Fibroblast of villous mesenchyme (primary cell): ENCODE measurements at regions not wholly inside any gene's neighbourhood (a gene's known extent, or its start where the extent isn't known, plus 50 kb on each side); places are given as distances from the start of the nearest gene placed in this dataset.
"Not testable (repeated sequence)": the region's sequence is repeated elsewhere in the genome, so short reads cannot be mapped to it uniquely, and the experiment has no call there.

ENCODE experiments used
- DNase-seq: peaks from one replicate; pipeline ENCODE4 v3.0.0-alpha.2; 2010; ENCODE audit warnings: low read depth
- H3K4me3 ChIP-seq: 2 replicates; pipeline ENCODE4 v1.5.1; 2011; ENCODE audit warnings: low read depth, mild to moderate bottlenecking, low read length
- TF ChIP-seq, protein P1 (sequence below): IDR thresholded peaks from 2 replicates; pipeline ENCODE4 v1.5.1; 2012; ENCODE audit warnings: low read depth, mild to moderate bottlenecking, low read length; ENCODE audit not compliant: insufficient read depth

DNA sequence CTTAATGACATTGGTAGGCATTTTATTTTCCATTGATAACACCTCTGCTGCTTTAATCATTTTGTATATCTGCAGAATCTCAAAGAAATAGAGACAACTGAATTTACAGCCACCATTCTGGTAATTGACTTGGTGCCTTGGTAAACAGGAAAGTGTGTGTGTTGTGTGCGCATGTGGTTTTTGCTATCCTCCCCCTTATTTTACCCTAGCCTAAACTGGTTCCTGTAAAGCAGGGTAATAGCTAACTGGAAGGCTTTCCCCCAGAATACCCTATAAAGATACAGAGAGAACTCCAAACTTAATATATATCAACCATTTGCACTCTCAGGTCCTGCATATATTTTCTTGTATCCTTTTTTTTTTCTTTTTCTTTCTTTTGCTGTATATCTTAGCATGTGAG, 149.5 kb upstream of the ADGRL4 start:
- TF ChIP-seq, protein P1, sequence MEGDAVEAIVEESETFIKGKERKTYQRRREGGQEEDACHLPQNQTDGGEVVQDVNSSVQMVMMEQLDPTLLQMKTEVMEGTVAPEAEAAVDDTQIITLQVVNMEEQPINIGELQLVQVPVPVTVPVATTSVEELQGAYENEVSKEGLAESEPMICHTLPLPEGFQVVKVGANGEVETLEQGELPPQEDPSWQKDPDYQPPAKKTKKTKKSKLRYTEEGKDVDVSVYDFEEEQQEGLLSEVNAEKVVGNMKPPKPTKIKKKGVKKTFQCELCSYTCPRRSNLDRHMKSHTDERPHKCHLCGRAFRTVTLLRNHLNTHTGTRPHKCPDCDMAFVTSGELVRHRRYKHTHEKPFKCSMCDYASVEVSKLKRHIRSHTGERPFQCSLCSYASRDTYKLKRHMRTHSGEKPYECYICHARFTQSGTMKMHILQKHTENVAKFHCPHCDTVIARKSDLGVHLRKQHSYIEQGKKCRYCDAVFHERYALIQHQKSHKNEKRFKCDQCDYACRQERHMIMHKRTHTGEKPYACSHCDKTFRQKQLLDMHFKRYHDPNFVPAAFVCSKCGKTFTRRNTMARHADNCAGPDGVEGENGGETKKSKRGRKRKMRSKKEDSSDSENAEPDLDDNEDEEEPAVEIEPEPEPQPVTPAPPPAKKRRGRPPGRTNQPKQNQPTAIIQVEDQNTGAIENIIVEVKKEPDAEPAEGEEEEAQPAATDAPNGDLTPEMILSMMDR, result no peak
- no peak overlapping the region for H3K4me3 ChIP-seq
- no peak for DNase-seq

DNA sequence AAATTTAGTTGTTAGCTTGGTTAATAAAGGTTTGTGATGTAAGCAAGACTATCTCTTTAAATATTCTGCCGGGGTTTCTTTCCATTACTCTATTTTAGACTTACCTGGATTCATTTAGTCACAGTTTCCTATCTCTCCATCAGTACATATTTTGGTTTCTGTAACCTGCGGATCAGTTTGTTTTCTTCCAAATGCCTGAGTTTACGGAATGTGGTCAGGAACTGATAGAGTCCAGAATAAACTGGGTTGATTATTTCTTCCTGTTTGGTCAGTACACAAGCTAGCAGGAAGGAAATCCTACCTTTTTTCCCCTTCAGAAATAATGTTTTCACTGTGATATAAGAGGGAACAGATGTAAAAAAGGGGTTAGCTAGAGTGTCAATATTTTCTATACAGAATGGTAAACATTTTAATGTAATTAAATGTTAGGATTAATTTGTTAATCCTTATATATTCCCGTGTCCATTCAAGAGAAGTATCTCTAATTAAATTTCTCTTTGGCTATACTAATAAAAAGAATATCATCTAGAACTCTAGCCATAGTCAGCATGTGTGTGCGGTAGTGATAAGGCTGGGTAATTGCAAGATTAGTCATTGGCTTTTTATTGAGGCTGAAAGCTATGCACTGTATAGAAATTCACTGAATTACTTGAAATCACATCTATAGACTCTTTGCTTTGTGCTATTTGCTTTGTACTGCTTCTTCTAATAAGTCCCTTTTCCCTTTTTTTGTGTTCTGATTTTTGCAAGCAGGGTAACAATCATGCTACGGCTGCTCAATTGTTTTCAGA, 144.7 kb upstream of the ADGRL4 start:
- H3K4me3 ChIP-seq, result no peak overlapping the region
- TF ChIP-seq, protein P1, result no peak
- DNase-seq, result no peak

DNA sequence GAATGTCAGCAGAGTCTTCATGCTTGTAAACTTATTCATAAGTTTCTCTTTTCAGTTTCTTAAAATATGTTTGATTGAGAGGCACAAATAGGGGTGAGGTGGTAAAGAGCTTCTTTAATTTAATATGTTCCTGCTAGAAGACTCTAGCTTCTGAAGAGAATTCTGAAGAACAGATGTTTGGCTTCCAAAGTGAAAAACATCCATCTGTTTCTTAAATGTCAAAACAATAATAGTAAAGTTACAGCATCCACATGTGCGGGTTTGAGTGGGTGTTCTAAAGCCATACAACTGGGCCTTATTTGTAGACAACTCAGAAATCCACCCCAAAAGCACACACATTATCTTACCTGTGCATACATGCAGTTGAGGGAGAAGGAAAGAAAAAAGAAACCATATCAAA, 144.0 kb upstream of the ADGRL4 start:
- H3K4me3 ChIP-seq, result no peak overlapping the region
- peak; percentile 42 for DNase-seq
- TF ChIP-seq, protein P1, result no peak

DNA sequence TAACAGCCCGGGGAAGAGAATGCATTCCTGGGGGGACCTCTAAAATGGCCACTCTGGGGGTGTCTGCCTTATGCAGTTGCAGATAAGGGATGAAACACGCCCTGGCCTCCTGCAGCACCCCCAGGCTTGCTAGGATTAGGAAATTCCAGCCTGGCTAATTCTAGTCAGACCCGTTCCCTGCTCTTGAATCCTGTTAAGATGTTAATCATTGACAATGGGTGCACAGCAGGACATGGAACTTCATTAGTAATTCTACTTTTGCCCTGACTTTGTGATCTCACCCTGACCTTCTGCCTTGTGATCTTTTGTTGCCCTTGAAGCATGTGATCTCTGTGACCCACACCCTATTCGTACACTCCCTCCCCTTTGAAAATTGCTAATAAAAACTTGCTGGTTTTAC, 131.7 kb upstream of the ADGRL4 start:
- DNase-seq, H3K4me3 ChIP-seq: not testable (repeated sequence)

DNA sequence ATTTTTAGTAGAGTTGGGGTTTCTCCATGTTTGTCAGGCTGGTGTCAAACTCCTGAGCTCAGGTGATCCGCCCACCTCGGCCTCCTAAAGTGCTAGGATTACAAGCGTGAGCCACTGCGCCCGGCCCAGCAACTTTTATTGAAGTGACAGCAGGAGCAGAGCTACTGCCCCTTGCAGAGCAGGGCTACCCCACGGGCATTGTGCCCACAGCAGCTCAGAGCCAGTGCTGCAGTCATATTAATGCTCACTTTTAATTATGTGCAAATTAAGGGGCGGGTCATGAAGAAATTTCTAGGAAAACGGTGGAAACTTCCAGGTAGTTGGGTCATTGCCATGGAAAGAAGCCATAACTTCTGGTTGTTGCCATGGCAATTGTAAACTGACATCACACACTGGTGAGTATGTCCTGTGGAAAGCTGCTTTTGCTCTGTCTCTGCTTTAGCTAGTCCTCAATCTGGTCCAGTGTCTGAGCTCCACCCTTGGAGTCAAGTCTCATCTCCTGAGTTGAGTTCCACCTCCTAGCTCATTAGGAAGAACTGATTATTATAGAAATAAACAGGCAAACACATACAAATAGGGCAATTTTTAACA, 127.3 kb upstream of the ADGRL4 start:
- TF ChIP-seq, protein P1, result no peak
- no peak overlapping the region for H3K4me3 ChIP-seq
- DNase-seq, result no peak

DNA sequence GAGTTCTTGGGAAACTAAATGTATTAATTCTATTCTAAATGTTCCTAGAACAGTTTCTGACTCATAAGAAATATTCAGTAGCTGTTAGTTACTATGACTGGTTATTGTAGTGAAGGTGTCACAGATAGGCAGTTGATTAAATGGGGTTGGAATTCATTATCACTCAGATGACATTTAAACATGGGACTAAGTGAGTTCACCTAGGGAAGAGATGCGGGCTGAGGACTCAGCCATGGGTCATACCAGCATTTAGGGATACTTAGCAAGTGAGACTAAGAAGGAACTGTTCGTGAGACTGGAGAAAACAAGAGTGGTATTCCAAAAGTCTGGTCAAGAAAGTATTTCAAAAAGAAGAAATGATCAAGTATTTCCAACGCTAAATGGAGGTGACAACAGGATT, 125.1 kb upstream of the ADGRL4 start:
- no peak overlapping the region for H3K4me3 ChIP-seq
- DNase-seq, result no peak
- TF ChIP-seq, protein P1, result no peak

DNA sequence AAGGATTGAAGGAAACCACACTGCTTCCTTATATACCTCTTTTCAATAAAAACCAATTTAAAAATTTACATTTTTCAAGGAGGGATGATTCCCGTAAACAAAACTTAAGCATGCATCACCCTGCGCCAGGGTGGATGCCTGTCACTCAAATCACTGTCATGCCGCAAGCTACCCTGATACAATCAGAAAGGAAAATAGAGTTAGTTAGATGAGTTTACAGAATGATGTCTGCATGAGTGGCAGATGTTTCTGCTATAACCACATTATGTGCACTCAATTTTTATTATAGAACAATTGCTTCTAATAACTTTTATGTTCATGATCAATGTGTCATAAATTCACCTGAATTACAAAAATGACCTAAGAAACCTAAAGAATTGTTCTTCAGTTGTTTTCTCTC, 123.4 kb upstream of the ADGRL4 start:
- TF ChIP-seq, protein P1, result no peak
- no peak overlapping the region for H3K4me3 ChIP-seq
- no peak for DNase-seq
